ENCODE measurements at regions not wholly inside any gene's neighbourhood (a gene's known extent, or its start where the extent isn't known, plus 50 kb on each side); places are given as distances from the start of the nearest gene placed in this dataset.

GRCh38 chr14:53341324-53341723 is 188.2 kb upstream of the DDHD1 start:
- Histone ChIP-seq H3K27me3 (ENCODE audit: control insufficient read depth, extremely low read depth, insufficient read depth, low read length) (no peaks in the 10 kb centered on the region), H3K4me2 (ENCODE audit: control insufficient read depth, extremely low read depth, insufficient read depth, low read depth, low read length) (no peak overlapping the region), H3K4me1 (ENCODE audit: control insufficient read depth, extremely low read depth, insufficient read depth, low read length) (no peaks in the 10 kb centered on the region), H3K9ac (ENCODE audit: control insufficient read depth, extremely low read depth, insufficient read depth, low read length) (no peak overlapping the region), H3K36me3 (ENCODE audit: control insufficient read depth in 2 of 2, extremely low read depth in 1 of 2, insufficient read depth in 2 of 2, low read length in 2 of 2) (no peaks in the 10 kb centered on the region), H3K9me1 (ENCODE audit: control insufficient read depth, extremely low read depth, insufficient read depth, low read length) (no peaks in the 10 kb centered on the region), H2AFZ (ENCODE audit: control insufficient read depth, low read length) (no peak overlapping the region), H3K9me3 (ENCODE audit: control insufficient read depth, low read depth, low read length) (no peaks in the 10 kb centered on the region), H3K4me3 (ENCODE audit: control insufficient read depth in 2 of 3, extremely low read depth in 1 of 3, insufficient read depth in 2 of 3, low read depth in 1 of 3, low read length in 3 of 3) (no peak overlapping the region), H4K20me1 (ENCODE audit: control insufficient read depth, extremely low read depth, insufficient read depth, low read length) (no peaks in the 10 kb centered on the region), H3K27ac (ENCODE audit: control insufficient read depth, insufficient read depth, low read length) (no peak overlapping the region), H3K79me2 (ENCODE audit: control insufficient read depth, insufficient read depth, low read length) (no peaks in the 10 kb centered on the region)
- no peak for DNase-seq (ENCODE audit: low read depth, low spot score)
- dilution Hi-C loops (cut with MboI; ENCODE audit: extremely low pct_ligation_motif_present, low sequenced_read_pairs) = no loop called here
- TF ChIP-seq EZH2 (IDR thresholded peaks at IDR 0.05; ENCODE audit: low read length) = no peak
- no peak for TF ChIP-seq CTCF (optimal IDR thresholded peaks at IDR 0.05 in 1 of 3, IDR thresholded peaks at IDR 0.05 in 1 of 3, conservative IDR thresholded peaks at IDR 0.05 in 1 of 3; ENCODE audit: extremely low read depth in 1 of 3, insufficient read depth in 2 of 3, low read length in 3 of 3)
- no peak for FAIRE-seq

- Histone ChIP-seq H3K79me2 (ENCODE audit: control insufficient read depth, insufficient read depth, low read length) (no peaks in the 10 kb centered on the region), H3K9ac (ENCODE audit: control insufficient read depth, extremely low read depth, insufficient read depth, low read length) (no peak overlapping the region), H3K27ac (ENCODE audit: control insufficient read depth, insufficient read depth, low read length) (no peak overlapping the region), H3K9me1 (ENCODE audit: control insufficient read depth, extremely low read depth, insufficient read depth, low read length) (no peaks in the 10 kb centered on the region), H3K4me2 (ENCODE audit: control insufficient read depth, extremely low read depth, insufficient read depth, low read depth, low read length) (no peak overlapping the region), H3K36me3 (ENCODE audit: control insufficient read depth in 2 of 2, extremely low read depth in 1 of 2, insufficient read depth in 2 of 2, low read length in 2 of 2) (no peaks in the 10 kb centered on the region), H3K9me3 (ENCODE audit: control insufficient read depth, low read depth, low read length) (no peaks in the 10 kb centered on the region), H3K4me1 (ENCODE audit: control insufficient read depth, extremely low read depth, insufficient read depth, low read length) (no peaks in the 10 kb centered on the region), H3K27me3 (ENCODE audit: control insufficient read depth, extremely low read depth, insufficient read depth, low read length) (no peaks in the 10 kb centered on the region), H2AFZ (ENCODE audit: control insufficient read depth, low read length) (no peak overlapping the region), H3K4me3 (ENCODE audit: control insufficient read depth in 2 of 3, extremely low read depth in 1 of 3, insufficient read depth in 2 of 3, low read depth in 1 of 3, low read length in 3 of 3) (no peak overlapping the region), H4K20me1 (ENCODE audit: control insufficient read depth, extremely low read depth, insufficient read depth, low read length) (no peaks in the 10 kb centered on the region)
- no peak for TF ChIP-seq CTCF (optimal IDR thresholded peaks at IDR 0.05 in 1 of 3, IDR thresholded peaks at IDR 0.05 in 1 of 3, conservative IDR thresholded peaks at IDR 0.05 in 1 of 3; ENCODE audit: extremely low read depth in 1 of 3, insufficient read depth in 2 of 3, low read length in 3 of 3)
- no peak for TF ChIP-seq EZH2 (IDR thresholded peaks at IDR 0.05; ENCODE audit: low read length)
- dilution Hi-C loops (cut with MboI; ENCODE audit: extremely low pct_ligation_motif_present, low sequenced_read_pairs) = no loop called here
- DNase-seq (ENCODE audit: low read depth, low spot score) = no peak
- FAIRE-seq = peak; percentile 46
Observed at GRCh38 chr14:53338192-53338591, 185.1 kb upstream of the DDHD1 start.

Measured in keratinocyte (primary cell).